ENCODE measurements at regions not wholly inside any gene's neighbourhood (a gene's known extent, or its start where the extent isn't known, plus 50 kb on each side); places are given as distances from the start of the nearest gene placed in this dataset.

DNA sequence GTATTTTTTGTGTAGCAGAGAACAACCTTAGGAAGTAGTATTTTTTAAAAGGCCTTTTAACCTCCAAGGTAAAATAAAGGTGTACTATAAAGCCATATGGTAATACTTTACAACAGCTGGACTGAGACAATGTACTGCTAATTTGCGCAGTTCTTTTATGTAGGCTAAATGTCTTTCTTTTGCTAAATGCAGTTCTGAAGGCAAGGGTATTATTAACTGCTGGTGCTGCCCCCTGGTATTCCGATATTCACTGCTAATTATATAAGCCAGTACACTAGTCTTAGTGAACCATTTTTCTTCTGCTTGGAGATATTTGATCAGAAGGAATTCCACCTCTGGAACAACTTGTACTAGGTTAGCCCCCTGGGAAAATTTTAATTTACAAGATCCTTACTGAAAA, 272.0 kb upstream of the FERD3L start (continued):
- TF ChIP-seq, protein P1, sequence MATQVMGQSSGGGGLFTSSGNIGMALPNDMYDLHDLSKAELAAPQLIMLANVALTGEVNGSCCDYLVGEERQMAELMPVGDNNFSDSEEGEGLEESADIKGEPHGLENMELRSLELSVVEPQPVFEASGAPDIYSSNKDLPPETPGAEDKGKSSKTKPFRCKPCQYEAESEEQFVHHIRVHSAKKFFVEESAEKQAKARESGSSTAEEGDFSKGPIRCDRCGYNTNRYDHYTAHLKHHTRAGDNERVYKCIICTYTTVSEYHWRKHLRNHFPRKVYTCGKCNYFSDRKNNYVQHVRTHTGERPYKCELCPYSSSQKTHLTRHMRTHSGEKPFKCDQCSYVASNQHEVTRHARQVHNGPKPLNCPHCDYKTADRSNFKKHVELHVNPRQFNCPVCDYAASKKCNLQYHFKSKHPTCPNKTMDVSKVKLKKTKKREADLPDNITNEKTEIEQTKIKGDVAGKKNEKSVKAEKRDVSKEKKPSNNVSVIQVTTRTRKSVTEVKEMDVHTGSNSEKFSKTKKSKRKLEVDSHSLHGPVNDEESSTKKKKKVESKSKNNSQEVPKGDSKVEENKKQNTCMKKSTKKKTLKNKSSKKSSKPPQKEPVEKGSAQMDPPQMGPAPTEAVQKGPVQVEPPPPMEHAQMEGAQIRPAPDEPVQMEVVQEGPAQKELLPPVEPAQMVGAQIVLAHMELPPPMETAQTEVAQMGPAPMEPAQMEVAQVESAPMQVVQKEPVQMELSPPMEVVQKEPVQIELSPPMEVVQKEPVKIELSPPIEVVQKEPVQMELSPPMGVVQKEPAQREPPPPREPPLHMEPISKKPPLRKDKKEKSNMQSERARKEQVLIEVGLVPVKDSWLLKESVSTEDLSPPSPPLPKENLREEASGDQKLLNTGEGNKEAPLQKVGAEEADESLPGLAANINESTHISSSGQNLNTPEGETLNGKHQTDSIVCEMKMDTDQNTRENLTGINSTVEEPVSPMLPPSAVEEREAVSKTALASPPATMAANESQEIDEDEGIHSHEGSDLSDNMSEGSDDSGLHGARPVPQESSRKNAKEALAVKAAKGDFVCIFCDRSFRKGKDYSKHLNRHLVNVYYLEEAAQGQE (IDR thresholded peaks at IDR 0.05; ENCODE audit: unreplicated experiment) = no peak
- no peak for TF ChIP-seq NANOG (IDR thresholded peaks at IDR 0.05; ENCODE audit: borderline replicate concordance)

DNA sequence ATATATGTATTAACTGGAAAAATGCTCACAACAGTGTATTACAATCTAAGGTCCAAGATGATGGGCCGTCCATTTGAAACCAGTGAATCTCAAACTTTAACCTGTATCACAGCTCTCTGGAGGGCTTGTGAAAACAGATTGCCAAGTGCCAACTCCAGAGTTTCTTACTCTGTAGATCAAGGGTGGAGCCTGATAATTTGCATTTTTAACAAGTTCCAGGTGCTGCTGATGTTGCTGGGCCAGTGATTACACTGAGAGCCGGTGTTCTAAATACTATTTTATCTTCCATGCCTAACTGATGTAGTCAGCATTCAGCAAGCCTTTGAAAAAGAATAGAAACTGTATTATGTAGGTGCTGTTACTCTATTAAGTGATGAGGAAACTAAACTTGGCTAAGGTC, 269.9 kb upstream of the FERD3L start:
- Mint-ChIP-seq H3K27me3 (ENCODE audit: insufficient read depth, low read depth, poor library complexity) (peaks cover 2% of the 10 kb centered on the region), H3K4me3 (no peak overlapping the region), H3K27ac (no peak overlapping the region), H3K36me3 (ENCODE audit: low read depth) (no peaks in the 10 kb centered on the region), H3K4me1 (peaks cover 34% of the 10 kb centered on the region), H3K9me3 (peaks cover 2% of the 10 kb centered on the region; the same call in 1 of the 3 replicates)
- DNase-seq (ENCODE audit: low spot score) = no peak
- no peak for TF ChIP-seq POLR2AphosphoS5 (IDR thresholded peaks at IDR 0.05; ENCODE audit: low read depth)
- TF ChIP-seq ZNF331 (CRISPR knock-in tag; IDR thresholded peaks at IDR 0.05; ENCODE audit: low read depth) = no peak
- no peak for TF ChIP-seq EZH2phosphoT487 (IDR thresholded peaks at IDR 0.05; ENCODE audit: unreplicated experiment)
- no peak for TF ChIP-seq ZNF114 (CRISPR knock-in tag; IDR thresholded peaks at IDR 0.05)
- no peaks in the 10 kb centered on the region for H3K36me3 ChIP-seq (ENCODE audit: insufficient read depth)
- no peak overlapping the region for H3K27ac ChIP-seq (ENCODE audit: low read depth)
- H3K4me1 ChIP-seq (ENCODE audit: insufficient read depth) = peaks cover 36% of the 10 kb centered on the region
- no peaks in the 10 kb centered on the region for H4K20me1 ChIP-seq (replicated peaks; ENCODE audit: insufficient read depth)
- no peak for ATAC-seq
- no peak overlapping the region for H3K4me3 ChIP-seq
- H3K4me2 ChIP-seq = no peak overlapping the region
- no peaks in the 10 kb centered on the region for H3K9me2 ChIP-seq (ENCODE audit: insufficient read depth)
- no peaks in the 10 kb centered on the region for H3F3A ChIP-seq (replicated peaks; ENCODE audit: low read depth)
- H2AFZ ChIP-seq = no peak overlapping the region
- no peaks in the 10 kb centered on the region for H3K79me2 ChIP-seq (replicated peaks; ENCODE audit: insufficient read depth)
- H3K27me3 ChIP-seq (ENCODE audit: insufficient read depth) = no peaks in the 10 kb centered on the region

DNA sequence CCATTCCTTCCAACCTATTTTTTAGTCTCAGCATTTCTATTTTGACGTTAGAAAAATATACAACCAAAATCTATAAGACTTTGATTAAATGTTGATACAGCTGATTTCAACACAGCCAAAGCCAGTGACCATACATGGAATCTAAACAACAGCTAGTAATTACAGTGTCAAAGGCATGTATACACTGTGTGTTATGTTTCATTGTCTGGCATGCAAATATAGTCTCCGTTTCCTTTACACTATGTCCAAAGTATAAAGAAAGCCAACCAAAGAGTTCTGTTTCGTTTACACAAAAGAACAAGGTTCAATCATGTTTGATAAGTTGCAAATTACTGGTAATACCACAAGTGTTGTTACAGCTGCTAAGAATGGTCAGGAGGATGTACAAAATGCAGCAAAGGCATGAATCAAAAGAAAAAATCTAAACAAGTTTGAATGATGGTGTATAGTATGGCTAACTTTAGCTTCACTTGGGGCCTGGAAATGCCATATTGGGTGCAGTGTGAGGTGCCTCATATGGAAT, 268.3 kb upstream of the FERD3L start:
- no peak overlapping the region for H3K4me3 ChIP-seq
- H3K79me2 ChIP-seq (replicated peaks; ENCODE audit: insufficient read depth) = no peaks in the 10 kb centered on the region
- H3K4me3 Mint-ChIP-seq = no peak overlapping the region
- H3K9me3 Mint-ChIP-seq = no peaks in the 10 kb centered on the region
- peaks cover 2% of the 10 kb centered on the region for H3K27me3 Mint-ChIP-seq (ENCODE audit: insufficient read depth, low read depth, poor library complexity)
- H3K27ac ChIP-seq (ENCODE audit: low read depth) = no peak overlapping the region
- H3K4me2 ChIP-seq = peak overlapping the region; percentile 61
- H3K9me2 ChIP-seq (ENCODE audit: insufficient read depth) = no peaks in the 10 kb centered on the region
- H3F3A ChIP-seq (replicated peaks; ENCODE audit: low read depth) = no peaks in the 10 kb centered on the region
- peak overlapping the region; percentile 72 for H3K27ac Mint-ChIP-seq
- no peak for DNase-seq (ENCODE audit: low spot score)
- H3K27me3 ChIP-seq (ENCODE audit: insufficient read depth) = no peaks in the 10 kb centered on the region
- no peaks in the 10 kb centered on the region for H3K36me3 ChIP-seq (ENCODE audit: insufficient read depth)
- H4K20me1 ChIP-seq (replicated peaks; ENCODE audit: insufficient read depth) = no peaks in the 10 kb centered on the region
- H3K4me1 ChIP-seq (ENCODE audit: insufficient read depth) = peaks cover 36% of the 10 kb centered on the region
- no peak overlapping the region for H2AFZ ChIP-seq
- no peaks in the 10 kb centered on the region for H3K36me3 Mint-ChIP-seq (ENCODE audit: low read depth)
- ATAC-seq = no peak; the same call in 2 of the 3 replicates
- peaks cover 34% of the 10 kb centered on the region for H3K4me1 Mint-ChIP-seq
- no peak for TF ChIP-seq ZNF331 (CRISPR knock-in tag; IDR thresholded peaks at IDR 0.05; ENCODE audit: low read depth)
- no peak for TF ChIP-seq EZH2 (IDR thresholded peaks at IDR 0.05; ENCODE audit: low read depth, unreplicated experiment)
- TF ChIP-seq JUNB (IDR thresholded peaks at IDR 0.05; ENCODE audit: unreplicated experiment) = no peak
- TF ChIP-seq ZNF114 (CRISPR knock-in tag; IDR thresholded peaks at IDR 0.05) = no peak
- no peak for TF ChIP-seq POLR2AphosphoS5 (IDR thresholded peaks at IDR 0.05; ENCODE audit: low read depth)
- TF ChIP-seq, protein P2, sequence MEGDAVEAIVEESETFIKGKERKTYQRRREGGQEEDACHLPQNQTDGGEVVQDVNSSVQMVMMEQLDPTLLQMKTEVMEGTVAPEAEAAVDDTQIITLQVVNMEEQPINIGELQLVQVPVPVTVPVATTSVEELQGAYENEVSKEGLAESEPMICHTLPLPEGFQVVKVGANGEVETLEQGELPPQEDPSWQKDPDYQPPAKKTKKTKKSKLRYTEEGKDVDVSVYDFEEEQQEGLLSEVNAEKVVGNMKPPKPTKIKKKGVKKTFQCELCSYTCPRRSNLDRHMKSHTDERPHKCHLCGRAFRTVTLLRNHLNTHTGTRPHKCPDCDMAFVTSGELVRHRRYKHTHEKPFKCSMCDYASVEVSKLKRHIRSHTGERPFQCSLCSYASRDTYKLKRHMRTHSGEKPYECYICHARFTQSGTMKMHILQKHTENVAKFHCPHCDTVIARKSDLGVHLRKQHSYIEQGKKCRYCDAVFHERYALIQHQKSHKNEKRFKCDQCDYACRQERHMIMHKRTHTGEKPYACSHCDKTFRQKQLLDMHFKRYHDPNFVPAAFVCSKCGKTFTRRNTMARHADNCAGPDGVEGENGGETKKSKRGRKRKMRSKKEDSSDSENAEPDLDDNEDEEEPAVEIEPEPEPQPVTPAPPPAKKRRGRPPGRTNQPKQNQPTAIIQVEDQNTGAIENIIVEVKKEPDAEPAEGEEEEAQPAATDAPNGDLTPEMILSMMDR (conservative IDR thresholded peaks at IDR 0.05; ENCODE audit: low read depth in 2 of 2) = no peak
- TF ChIP-seq, protein P3, sequence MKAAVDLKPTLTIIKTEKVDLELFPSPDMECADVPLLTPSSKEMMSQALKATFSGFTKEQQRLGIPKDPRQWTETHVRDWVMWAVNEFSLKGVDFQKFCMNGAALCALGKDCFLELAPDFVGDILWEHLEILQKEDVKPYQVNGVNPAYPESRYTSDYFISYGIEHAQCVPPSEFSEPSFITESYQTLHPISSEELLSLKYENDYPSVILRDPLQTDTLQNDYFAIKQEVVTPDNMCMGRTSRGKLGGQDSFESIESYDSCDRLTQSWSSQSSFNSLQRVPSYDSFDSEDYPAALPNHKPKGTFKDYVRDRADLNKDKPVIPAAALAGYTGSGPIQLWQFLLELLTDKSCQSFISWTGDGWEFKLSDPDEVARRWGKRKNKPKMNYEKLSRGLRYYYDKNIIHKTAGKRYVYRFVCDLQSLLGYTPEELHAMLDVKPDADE (IDR thresholded peaks at IDR 0.05) = no peak
